ENCODE measurements at regions not wholly inside any gene's neighbourhood (a gene's known extent, or its start where the extent isn't known, plus 50 kb on each side); places are given as distances from the start of the nearest gene placed in this dataset.

DNA sequence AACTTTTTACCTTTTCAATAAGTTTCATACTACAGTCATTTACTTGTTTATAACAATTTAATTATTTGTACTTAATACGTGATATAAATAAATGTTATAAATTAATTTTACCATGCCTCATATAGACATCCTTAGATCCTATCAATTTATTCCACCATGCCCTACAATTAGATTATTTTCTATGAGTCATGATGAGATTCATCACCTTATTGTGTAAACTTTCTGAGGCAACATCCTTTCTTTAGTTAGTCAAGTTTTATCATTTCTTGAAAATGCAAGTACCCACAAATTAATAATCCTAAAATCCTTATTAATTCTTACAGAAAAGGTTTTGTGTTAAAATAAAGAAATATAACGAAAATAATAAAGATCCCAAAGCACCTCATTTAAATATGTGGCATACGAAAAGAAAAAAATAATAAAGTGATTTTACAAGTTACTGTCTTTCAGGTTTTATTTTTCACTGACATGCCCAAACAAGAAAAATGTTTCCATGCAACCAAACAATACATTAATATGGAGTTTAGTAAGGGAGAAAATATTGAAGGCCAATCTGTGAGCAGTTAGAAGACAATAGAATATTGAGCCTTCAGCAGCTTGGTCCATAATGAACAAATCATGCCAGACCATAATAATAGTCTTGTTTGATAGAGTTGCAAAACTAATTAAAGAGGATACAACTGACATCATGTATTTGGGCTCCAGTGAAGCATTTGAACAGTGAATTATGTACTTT is 188.7 kb upstream of the MRPS30 start:
- TF ChIP-seq, protein P1, sequence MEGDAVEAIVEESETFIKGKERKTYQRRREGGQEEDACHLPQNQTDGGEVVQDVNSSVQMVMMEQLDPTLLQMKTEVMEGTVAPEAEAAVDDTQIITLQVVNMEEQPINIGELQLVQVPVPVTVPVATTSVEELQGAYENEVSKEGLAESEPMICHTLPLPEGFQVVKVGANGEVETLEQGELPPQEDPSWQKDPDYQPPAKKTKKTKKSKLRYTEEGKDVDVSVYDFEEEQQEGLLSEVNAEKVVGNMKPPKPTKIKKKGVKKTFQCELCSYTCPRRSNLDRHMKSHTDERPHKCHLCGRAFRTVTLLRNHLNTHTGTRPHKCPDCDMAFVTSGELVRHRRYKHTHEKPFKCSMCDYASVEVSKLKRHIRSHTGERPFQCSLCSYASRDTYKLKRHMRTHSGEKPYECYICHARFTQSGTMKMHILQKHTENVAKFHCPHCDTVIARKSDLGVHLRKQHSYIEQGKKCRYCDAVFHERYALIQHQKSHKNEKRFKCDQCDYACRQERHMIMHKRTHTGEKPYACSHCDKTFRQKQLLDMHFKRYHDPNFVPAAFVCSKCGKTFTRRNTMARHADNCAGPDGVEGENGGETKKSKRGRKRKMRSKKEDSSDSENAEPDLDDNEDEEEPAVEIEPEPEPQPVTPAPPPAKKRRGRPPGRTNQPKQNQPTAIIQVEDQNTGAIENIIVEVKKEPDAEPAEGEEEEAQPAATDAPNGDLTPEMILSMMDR (IDR thresholded peaks at IDR 0.05), result no peak
- TF ChIP-seq ZFX (IDR thresholded peaks at IDR 0.05; ENCODE audit: borderline replicate concordance), result no peak
- no peak overlapping the region for H3K27ac ChIP-seq

DNA sequence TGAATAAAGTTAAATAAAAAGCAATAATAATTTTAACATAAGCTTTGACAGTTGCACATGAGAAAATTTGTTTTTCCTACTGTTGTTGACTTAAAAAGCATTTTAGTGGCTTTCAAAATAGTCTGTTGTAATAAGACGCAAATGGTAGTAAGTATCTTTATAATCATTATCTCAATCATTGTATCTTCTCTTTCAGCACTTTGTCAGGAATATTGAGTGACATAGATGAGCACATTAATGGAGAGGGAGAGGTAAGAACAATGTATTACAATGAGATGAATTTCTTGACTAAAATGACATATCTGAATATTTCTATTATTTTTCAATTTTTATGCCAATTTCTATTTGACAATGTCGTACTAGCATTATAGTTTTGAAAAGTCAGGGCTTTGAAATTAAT is 193.9 kb upstream of the MRPS30 start:
- no peak for TF ChIP-seq ZFX (IDR thresholded peaks at IDR 0.05; ENCODE audit: borderline replicate concordance)
- TF ChIP-seq, protein P1 (IDR thresholded peaks at IDR 0.05), result no peak
- no peak overlapping the region for H3K27ac ChIP-seq

GRCh38 chr5:44613936-44614335 is 194.8 kb upstream of the MRPS30 start:
- TF ChIP-seq ZFX (IDR thresholded peaks at IDR 0.05; ENCODE audit: borderline replicate concordance), result no peak
- TF ChIP-seq, protein P1 (IDR thresholded peaks at IDR 0.05), result no peak
- no peak overlapping the region for H3K27ac ChIP-seq

DNA sequence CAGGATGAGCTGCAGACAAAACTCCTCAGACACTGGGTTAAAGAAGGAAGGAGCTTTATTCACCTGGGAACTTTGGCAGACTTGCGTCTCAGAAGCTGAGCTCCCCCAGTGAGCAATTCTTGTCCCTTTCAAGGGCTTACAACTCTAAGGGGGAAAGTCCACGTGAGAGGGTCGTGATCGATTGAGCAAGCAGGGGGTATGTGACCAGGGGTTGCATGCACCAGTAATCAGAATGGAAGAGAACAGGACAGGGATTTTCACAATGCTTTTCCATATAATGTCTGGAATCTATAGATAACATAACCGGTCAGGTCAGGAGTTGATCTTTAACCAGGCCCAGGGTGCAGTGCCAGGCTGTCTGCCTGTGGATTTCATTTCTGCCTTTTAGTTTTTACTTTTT is 202.8 kb upstream of the MRPS30 start:
- no peak for TF ChIP-seq ZFX (IDR thresholded peaks at IDR 0.05; ENCODE audit: borderline replicate concordance)
- TF ChIP-seq, protein P1 (IDR thresholded peaks at IDR 0.05), result no peak
- H3K27ac ChIP-seq, result no peak overlapping the region

- peak overlapping the region; percentile 21; the same call in 1 of the 2 replicates for H3K27ac ChIP-seq
- TF ChIP-seq, protein P1 (IDR thresholded peaks at IDR 0.05), result peak; percentile 67
- no peak for TF ChIP-seq ZFX (IDR thresholded peaks at IDR 0.05; ENCODE audit: borderline replicate concordance)
These were observed 205.1 kb upstream of the MRPS30 start for GRCh38 chr5:44603496-44604272.

- no peak for TF ChIP-seq ZFX (IDR thresholded peaks at IDR 0.05; ENCODE audit: borderline replicate concordance)
- TF ChIP-seq, protein P1 (IDR thresholded peaks at IDR 0.05), result no peak
- H3K27ac ChIP-seq, result no peak overlapping the region
These were observed 185.5 kb upstream of the FGF10 start for GRCh38 chr5:44574678-44575077.

GRCh38 chr5:44568519-44568918 is 179.3 kb upstream of the FGF10 start:
- TF ChIP-seq, protein P1 (IDR thresholded peaks at IDR 0.05), result no peak
- TF ChIP-seq ZFX (IDR thresholded peaks at IDR 0.05; ENCODE audit: borderline replicate concordance), result no peak
- no peak overlapping the region for H3K27ac ChIP-seq

Measured in 22Rv1 (cell line).